HG02938 (cell line): ENCODE measurements at regions not wholly inside any gene's neighbourhood (a gene's known extent, or its start where the extent isn't known, plus 50 kb on each side); places are given as distances from the start of the nearest gene placed in this dataset.

Experiments
- ATAC-seq: cut with Tn5 transposase; IDR thresholded peaks from one replicate; pipeline ENCODE4 v1.9.1; 2021; ENCODE audit warnings: mild to moderate bottlenecking, moderate library complexity; ENCODE audit not compliant: unreplicated experiment

DNA sequence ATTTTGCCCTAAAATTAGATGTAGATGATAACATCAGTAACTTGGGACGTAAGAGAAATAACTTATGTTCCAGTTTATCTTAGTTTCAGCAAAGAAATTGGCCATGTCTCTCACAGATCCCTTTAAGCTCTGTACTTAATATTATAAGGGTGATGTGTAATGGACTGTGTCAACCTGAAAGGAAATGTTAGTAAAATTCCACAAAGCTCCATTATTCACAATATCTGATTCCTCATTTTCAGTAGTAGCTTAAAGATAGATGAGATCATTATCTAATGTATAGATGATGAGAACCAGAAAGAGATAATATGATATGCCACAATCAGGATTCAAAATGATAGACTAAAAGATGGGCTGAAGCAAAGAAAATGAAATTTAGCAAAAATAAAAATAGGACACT is 316.8 kb upstream of the CHRM2 start:
- no peak for ATAC-seq

DNA sequence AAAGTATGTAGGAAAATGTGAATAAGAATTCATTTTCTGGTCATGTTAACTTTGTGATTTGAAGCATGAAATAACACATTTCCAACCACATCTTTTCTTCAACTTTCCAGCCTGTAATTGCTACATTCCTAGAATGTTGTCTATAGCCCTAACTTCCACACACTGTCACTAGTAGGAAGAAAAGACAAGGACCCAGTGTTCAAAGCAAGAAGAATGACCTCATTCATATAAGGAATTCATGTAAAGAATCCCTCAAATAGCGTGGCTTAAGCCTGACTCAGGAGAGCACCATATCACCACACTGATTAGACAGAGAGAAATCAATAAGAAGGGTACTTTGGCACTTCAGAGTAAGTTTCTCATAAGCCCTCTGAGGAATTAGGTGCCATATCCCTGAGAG is 318.7 kb upstream of the CHRM2 start:
- no peak for ATAC-seq

DNA sequence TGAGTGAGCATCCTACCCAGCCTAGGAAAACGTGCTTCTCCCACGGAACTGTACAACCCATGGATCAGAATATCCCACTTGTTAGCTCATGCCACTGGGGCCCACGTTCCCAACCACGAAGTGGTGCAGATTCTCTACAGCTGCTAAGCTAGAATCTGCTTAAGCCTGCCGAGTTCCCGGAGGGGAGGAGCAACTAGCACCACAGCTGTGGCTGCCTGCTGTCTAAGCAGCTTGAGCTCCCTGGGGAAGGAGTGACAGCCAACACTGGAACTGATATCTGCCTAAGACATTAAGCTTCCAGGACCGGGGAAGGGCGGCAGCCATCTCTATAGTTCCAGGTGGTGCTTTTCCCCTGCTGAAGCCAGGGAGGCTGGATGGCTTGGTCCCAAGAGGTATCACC is 334.7 kb upstream of the CHRM2 start:
- ATAC-seq, result no peak

DNA sequence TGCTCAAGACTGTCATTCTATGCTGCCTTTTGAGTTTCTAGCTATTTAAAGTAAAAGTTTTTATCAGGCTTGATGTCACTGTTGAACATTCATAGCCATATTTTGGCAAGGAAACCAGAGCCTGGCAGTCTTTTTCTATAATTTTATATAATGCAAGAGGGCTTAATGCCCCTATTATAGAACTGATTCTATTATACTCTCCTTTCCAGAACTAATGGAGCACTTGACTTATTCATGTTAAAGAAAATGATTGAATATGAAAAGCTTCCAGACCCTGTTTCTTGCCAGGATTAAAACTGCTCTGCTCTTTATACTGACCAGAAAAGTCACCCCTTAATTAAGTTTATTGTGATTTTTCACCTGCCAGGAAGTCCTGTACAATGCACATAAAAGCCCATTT is 337.6 kb upstream of the CHRM2 start:
- ATAC-seq, result no peak

DNA sequence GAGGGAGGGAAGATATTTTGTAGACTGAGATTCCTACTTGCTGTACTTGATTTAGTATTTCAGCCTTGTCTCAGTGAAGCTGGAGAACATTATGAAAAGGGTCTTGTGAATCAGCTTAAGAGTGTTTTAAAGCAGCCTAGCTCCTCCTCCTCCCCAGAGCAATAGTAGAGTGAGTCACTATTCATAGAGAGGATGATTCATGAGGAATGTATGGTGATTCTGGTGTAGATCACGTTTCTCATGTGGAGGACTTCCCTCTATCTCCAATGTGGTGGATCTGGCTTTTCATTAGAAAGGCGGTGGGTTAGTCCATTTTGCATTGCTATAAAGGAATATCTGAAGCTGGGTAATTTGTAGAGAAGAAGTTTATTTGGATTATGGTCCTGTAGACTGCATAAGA is 340.1 kb upstream of the CHRM2 start:
- ATAC-seq, result no peak

DNA sequence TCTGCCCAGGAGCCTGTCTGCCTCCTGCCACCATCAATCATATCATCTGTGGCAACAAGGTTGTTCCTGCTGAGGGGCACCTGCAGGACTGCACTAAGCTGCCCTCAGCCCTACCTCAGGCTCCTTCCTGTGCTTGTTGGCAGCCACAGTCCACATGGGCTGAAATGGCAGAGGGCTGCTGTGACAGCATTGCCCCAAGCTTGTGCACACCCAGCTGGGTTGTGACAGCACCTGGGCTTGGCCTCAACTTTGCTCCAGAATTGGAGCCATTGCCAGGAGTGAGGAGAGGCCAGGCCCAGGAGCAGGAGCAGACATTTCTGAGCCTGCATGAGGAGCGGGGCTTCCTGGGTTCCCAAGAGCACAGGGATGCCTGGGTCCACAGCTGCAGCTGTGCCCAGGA is 340.9 kb upstream of the CHRM2 start:
- ATAC-seq, result no peak

DNA sequence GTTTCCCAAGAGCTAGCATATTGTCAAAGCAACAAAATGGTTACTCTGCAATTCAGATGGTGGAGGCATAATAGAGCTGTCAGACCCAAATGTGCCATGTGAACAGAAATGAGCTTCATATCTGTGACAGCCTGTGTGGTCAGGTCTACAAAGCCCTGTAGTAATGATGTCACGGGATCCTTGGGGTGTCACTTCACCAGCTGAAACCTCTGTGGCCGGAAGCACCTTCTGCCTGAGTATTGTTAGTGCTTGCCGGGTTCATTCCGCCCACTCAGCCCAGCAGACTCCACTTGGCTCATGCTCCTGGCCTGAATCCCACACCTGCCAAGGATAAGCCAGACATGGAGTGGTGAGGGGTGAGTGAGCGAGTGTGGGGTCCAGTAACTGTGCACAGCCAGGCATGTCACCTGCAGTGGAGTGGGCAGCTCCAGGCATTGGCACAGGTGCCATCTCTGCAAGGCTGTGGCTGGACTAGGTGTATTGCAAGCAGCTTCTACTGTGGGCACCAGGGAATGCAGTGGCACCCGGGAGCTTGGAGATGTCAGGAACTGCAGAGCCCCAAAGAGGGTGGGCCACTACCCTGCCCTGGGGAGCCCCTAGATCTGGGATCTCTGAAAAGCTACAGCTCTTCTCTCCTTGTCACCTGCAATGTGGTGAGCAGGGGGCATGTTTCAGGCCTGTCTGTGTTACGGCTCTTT is 341.9 kb upstream of the CHRM2 start:
- no peak for ATAC-seq

DNA sequence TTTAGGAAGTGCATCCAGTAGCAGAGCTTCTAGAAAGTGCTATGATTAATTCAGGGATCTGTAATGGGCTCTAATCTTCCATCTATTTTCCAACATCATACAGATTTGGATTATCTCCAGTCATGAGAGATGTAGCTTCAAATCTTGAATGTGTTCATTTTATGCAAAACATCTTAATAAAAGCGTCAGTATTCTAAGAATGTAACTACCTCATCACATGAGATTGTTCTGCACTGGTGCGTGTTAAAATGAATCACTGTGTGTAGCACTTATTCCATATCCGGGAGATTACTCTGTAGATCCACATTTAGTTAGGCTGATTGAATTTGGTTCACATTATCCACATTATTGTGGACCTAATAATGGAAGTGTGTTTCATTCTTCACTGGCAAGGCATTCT is 344.9 kb upstream of the CHRM2 start:
- ATAC-seq, result no peak

DNA sequence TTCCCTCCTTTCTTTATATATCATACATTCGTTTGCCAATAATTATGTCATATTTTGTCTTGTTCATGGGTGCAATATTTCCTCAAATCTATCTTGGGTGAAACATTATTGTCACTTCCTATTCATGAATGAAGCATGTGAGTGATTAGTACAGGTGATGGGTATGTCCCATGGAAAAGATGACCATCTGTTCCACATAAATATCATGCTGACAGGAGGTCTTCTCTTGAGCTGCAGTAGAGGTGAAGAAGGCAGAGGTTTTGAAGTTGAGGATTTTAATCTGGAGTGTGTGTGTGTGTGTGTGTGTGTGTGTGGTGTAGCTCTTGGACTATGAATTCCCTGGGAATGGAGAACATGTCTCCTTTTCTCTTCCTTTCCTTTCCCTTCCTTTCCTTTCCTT is 350.5 kb upstream of the CHRM2 start:
- no peak for ATAC-seq

DNA sequence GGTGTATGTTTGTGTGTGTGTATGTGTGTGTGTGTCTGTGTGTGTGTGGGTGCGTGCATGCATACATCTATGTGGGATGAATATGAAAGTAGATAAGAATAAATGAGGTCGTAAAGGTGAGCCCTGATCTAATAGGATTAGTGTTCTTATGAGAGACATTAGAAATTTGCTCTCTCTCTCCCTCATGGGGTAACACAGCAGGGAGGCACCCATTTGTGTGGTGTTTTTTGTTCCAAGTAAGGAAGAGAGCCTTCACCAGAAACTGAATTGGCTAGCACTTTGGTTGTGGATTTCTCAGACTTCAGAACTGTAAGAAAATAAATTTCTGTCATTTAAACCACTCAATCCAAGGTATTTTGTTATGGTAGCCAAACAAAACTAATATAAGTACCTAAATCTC is 353.7 kb upstream of the CHRM2 start:
- ATAC-seq, result no peak

DNA sequence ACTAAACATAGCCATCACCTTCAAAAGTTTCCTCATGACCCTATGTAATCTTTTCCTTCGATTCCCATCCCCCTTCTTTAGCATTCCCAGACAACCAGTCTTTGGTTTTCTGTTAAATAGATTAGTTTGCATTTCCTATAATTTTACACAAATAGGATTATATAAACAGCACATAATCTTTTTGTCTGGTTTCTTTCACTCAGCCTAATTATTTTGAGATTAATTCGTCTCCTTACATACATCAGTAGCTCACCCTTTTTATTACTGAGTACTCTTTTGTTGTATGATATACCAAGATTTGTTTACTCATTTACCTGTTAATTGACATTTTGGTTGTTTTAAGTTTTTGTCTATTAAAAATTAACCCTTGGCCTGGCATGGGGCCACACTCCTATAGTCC is 354.7 kb upstream of the CHRM2 start:
- ATAC-seq, result no peak

DNA sequence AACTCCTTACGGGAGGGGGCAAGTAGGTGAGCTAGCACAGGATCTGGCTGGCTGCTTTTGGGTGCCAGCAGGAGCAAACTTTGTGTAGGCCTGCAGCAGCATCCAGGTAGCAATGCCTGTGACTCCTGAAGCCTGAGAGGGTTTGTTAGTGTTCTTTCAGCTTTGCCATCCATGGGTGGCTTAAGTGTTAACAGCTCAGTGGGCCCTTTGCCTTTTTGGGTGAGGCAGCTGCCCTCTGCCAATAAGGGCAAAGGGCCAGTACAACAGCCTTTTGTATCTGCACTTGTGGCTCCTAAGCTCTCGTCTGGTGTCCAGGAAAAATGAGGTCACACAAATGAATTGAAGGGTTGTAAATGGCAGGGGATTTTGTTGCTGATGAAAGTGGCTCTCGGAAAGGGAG is 359.0 kb upstream of the CHRM2 start:
- no peak for ATAC-seq

DNA sequence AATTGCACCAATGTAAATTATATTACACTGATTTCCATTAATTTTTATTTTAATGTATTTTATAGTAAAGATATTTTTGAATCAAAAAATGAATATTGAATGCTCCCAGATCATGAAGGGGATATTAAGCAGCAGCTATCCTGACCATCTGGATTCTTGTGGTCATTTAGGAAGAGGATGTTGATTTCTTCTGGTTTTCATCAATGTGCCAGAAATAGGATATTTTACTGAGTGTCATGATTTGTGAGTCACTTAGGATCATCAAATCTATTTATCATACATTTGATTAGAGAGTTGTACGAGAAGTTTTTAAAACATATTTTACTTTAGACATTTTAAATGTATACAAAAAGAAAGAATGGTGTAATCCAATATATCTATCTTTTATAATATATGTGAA is 366.3 kb upstream of the CHRM2 start:
- ATAC-seq, result no peak

DNA sequence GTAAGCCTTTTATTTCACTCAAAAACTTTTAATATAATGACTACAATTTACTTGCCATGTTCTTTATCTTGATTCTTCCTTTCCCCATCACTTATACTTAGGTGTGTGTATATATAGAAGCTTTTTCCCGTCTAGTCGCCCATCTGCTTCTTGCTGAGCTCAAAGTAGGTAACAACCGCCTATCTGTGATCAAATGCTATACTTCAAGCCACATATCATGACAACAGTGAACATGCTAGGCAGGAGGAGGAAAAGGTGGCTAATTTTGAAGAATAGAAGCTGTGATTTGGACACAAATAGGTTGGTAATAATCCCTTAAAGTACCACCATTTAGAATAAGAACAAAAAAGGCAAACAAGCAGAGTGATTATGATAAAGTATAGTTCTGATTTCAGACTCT is 367.3 kb upstream of the CHRM2 start:
- no peak for ATAC-seq

DNA sequence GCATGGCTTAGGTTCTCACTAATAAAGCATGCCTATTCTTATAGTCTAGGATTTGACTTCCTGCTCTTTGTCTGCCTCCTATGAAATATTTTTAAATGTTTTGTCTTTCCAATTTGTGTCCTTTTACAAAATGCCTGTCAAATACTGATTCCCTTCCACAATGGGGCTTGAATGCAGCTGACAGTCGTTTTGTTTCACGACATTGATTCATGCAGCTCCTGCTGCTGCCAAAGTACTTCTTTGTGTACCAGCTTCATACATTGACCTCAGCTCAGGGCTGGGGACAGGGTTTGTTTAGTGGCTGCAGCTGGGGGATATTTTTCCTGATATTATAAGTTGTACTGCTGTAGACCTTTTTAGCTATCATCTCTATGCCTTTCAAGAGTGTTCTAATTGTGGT is 371.9 kb upstream of the CHRM2 start:
- no peak for ATAC-seq

DNA sequence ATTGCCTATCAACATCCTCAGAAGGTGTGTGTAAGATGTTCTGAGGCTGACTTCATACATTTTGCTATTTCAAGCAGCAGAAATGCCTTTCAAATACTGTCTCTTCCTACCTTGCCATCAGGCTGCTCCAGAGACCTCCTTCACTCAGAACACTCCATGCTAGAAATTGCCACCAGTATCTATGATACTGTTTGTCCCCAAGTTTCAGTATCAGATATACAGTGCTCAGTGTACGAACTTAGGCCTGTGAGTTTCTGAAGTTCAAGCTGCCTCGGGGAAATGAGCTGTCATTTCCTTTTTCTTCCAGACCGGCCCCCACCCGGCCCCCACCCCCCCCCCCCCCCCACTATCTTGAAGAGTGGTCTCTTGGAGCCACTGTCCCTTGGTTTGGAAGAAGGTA is 373.4 kb upstream of the CHRM2 start:
- no peak for ATAC-seq

DNA sequence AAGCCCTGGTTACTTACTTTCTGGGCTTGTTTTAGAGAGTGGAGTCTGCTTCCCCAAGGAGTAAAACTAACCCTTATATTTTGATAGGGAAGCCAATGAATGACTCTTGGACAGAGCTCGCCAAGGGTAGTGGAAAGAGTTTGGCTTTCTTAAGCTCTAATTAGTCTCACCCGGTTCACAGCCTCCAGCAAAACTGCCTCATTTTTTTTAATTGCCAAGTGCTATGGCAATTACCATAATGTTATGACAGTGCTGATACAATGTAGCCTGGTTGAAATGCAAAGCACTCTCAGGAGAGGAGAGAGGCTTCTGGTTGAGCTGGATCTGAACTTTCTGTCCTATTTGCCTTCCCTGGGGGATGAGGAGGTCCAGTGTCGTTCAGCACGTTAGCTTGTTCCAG is 376.1 kb upstream of the CHRM2 start:
- ATAC-seq, result no peak

DNA sequence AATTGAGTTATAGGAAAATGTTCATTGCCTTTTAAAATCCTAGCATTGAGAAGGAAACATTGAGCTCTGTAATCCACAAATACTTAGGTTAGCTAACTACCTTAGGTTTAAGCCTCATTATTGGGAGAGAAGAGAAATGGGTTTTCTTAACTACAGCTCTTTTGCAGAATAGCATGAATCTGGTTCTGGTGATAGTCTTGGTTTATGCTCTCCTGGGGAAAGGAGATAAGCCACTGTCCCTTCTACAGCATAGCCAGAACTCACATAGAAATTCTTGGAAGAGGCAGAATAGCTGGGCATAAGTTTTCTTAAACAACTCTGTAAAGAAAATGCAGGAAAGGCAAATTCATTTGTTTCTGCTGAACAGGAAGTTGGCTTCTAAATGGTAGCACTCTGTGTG is 378.6 kb upstream of the CHRM2 start:
- ATAC-seq, result no peak

DNA sequence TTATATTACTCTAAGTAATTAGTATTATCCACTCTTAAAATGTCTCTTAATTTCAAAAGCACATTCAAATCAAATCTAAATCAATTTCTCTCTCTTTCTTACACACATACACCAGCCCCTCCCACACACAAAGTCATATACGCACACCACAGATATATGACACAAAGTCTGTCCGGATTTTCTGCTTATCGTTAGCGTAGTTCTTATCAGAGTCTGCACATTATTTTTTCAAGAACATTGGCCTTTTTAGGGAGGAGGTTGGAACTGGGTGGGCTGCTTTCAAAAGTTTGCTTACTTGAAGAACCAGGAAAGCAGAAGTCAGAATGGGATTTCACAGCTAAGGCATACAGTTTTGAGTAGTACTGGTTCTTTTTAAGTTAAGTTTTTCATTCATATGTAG is 387.6 kb upstream of the CHRM2 start:
- no peak for ATAC-seq

DNA sequence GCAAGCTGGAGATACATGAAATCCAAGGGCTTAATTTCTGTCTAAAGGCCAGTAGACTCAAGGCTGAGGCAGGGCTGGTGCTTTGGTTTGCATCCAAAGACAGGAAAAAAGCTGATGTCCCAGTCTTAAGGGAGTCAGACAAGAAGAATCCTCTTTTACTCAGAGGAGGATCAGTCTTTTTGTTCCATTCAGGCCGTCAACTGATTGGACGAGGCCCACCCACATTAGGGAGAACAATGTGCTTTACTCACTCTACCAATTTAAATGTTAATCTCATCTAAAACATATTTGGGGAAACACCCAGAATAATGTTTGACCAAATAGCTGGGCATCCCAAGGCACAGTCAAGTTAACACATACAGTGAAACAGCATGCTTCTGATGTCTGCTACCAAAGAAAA is 388.5 kb upstream of the CHRM2 start:
- ATAC-seq, result no peak

DNA sequence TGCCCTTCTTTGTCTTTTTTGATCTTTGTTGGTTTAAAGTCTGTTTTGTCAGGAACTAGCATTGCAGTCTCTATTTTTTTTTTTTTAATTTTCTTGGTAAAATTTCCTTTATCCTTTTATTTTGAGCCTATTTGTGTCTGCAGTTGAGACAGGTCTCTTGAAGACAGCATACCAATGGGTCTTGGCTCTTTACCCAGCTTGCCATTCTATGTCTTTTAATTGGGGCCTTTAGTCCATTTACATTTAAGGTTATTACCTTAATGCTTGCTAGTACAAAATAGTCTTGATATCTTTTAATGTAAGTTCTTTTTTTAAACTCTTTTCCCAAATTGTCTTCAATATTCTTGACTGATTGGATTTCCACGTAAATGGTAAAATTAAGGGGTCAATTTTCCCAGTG is 398.3 kb upstream of the CHRM2 start:
- ATAC-seq, result no peak

DNA sequence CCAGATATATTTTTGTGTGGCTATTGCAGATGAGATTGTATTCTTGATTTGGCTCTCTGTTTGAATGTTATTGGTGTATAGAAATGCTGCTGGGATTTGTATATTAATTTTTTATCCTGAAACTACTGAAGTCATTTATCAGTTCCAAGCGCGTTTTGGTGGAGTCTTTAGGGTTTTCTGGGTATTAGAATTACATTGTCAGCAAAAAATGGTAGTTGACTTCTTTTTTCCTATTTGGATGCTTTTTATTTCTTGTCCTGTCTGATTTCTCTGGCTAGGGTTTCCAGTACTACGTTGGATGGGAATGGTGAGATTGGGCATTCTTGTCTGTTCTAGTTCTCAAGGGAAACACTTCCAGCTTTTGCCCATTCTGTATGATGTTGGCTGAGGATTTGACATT is 415.5 kb upstream of the CHRM2 start:
- no peak for ATAC-seq

DNA sequence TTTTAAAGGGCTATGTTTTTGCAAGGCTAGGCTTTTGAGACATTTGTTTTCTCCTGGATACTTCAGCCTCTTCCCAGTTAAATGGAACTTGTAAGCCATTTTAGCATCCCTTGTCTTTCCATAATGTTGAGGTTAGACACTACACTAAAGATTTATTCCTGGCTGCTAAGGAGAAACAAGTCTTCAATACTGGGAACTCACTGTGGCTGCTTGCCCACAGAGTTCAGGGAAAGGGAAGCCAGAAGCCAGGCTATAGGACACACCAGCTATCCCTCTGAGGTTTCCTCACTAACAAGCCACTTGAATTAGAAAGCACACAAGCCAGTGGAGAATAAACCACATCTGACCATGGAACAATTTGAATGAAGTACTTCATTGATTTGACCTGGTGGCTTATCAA is 421.7 kb upstream of the CHRM2 start:
- no peak for ATAC-seq

DNA sequence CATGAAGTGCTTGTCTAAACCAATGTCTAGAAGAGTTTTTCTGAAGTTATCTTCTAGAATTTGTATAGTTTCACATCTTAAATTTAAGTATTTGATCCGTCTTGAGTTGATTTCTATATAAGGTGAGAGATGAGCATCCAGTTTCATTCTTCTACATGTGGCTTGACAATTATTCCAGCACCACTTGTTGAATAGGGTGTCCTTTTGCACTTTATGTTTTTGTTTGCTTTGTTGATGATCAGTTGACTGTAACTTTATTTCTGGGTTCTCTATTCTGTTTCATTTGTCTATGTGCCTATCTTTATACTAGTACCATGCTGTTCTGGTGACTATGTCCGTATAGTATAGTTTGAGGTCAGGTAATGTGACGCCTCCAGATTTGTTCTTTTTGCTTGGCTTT is 426.6 kb upstream of the CHRM2 start:
- ATAC-seq, result no peak
